HG03060 (cell line): ENCODE measurements at regions not wholly inside any gene's neighbourhood (a gene's known extent, or its start where the extent isn't known, plus 50 kb on each side); places are given as distances from the start of the nearest gene placed in this dataset.

Experiments
- ATAC-seq: cut with Tn5 transposase; IDR thresholded peaks from one replicate; pipeline ENCODE4 v1.9.1; 2021; ENCODE audit warnings: low read depth, moderate number of reproducible peaks; ENCODE audit not compliant: unreplicated experiment

DNA sequence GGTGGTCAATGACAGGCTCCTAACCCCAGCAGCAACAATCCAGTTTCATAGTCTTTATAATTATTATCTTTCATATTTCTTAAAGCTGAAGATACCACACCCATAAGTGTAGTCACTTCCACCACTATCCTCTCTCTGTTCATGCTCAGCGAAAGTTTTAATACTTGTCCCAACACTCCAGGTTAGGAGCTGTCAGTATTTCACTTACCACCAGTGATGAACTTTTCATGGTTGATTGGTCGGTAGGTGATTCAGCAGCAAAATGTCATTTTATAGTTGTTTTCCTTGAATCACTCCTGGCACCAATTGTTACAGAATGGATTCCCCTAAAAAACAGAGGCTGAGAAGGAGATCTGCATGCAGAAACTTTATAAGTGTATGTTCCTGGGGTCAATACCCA, 324.9 kb downstream of the CCDC85A start:
- no peak for ATAC-seq

DNA sequence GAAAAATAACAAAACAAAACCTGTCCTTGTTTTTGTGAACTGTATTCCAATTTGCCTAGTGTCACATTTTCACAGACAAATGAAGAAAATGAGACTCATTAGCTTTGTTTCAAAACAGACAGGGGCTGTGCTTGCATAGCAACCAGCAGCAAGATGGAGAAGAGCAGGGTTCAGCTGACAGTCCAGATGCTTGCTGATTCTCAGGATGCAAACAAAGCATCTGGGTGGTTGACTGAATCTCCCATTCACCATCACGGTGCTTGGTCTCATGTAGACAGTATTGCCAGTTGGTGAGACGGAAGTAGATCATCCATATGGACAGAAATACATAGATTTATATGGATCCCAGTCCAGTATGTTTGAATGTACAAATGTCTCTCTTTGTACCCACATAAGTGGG, 326.8 kb downstream of the CCDC85A start:
- ATAC-seq: no peak

DNA sequence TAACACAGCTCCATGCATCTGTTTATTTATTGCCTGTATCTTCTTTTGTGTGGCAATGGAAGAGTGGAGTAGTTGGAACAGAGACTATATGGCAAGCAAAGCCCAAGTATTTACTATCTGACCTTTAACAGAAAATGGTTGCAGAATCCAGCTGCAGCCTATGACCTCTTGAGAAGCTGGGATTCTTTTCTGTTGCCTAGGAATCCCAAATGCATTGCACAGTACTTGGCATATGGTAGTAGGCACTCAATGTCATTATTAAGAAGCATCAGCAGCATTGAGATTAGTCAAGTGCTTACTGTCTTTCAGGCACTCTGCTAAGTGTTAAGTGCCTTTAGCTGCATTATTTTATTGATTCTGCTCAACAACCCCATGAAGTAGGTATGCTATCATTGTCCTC, 331.6 kb downstream of the CCDC85A start:
- ATAC-seq: no peak

DNA sequence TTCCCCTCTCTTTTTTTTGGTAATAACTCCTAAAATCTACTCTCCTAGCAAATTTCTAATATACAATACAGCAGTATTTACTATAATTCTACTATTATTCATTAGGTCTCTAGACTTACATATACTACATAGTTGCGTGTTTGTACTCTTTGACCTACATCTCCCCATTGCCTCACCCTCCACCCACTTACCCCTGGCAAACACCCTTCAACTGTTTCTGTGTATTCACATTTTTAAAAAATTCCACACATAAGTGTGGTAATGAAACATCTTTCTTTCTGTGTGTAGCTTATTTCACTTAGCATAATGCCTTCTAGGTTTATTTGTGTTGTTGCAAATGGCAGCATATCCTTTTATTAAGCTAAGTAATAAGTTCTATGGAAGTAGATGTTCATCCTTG, 336.0 kb downstream of the CCDC85A start:
- no peak for ATAC-seq

DNA sequence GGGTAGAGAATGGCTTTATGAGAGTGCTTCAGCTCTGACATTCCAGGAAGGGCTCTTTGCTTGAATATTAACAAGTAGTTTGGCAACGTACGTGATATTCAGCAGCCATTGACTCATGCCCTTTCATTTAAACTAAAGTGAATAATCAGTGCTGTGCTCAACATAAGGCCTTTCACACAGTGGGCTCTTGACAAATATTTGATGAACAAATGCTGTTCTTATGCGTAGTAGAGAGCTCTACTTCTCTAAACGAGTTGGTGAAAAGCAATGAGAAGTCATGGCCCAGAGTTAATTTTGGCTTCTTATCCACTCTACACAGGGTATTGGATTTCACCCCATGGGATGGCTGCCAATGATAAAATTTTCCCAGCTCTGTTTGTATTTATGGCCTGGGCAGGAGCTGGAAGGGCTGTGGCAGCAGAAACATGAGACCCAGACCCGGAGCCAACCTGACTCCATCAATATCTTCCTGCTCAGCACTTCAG, 338.9 kb downstream of the CCDC85A start:
- no peak for ATAC-seq

DNA sequence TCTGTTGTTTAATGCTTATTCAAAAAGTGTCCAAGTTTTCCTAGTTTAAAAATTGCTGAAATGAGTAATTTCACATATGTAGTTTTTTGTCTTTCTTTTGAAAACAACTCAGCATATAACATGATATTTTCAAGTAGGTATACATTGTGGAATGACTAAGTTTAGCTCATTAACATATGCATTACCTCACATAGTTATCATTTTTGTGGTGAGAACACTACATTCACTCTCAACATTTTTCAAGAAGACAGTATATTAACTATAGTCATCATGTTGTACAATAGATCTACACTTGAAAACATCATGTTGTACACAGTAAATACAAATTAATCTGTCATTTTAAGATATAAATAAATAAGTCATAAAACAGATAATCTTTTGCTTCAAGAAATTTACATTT, 340.0 kb downstream of the CCDC85A start:
- ATAC-seq: no peak

DNA sequence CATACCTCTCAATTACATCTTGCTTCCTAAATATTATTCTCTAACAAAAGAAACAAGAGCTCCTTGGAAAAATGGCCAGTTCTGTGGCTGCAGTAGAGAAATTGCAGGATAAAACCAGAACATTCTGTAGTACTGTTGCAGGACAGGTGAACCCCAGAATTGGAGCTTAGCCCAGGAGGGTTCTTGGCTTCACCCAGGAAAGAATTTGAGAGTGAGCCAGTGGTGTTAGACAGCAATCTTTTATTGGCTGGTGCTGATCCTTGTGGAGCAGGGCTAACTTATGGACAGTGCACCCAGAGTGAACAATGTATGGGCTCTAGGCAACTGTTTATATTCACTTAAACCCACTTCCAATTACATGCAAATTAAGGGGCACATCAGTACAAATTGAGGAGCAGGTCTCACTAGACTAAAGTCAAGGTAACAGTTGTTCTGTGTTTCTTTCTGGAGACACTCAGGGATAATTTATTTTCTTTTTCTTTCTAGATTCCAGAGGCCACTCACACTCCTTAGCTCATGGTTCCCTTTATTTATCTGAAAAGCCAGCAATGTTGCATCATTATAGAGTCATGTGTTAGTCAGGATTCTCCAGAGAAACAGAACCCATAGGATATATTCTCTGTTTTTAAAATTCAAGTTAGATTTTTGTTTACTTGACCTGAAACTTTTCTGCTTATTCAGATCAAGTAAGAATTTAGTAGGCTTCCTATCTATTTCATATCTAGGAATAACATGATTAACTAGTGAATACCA, 348.1 kb downstream of the CCDC85A start:
- ATAC-seq: no peak

DNA sequence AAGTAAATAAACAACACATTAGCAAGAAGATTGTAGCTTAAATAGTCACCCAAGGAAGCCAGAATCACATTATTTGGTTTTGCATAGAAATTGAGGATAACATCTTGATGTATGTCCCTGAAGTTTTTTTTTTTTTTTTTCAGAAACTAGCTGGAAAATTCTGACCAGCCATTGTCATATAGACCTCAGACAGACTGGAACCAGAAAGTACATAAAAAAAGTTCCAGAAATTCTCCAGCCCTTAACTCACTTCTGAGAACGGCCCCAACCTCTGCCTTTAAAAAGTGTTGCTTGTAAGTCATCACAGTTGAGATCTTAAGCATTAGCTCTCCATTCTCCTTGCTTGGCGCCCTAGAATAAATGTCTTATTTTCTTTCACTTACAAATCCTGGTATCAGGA, 350.5 kb downstream of the CCDC85A start:
- no peak for ATAC-seq

DNA sequence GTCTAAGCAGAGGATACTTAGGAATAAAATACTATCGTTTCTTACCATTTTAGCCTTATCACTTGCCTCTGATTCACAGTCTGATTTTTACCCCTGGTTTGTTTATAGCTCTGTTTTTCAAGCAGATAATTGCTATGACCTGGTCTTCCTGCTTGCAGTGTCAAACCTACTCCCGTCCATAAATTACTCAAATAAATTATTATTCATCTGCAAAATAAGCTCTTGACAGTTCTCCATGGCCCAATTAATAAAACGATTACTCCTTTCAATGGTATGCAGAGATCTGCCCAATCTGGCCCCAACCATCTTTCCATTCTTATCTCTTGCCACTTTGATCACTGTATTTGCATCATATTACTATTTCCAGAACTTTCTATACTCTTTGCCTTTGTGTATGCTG, 354.0 kb downstream of the CCDC85A start:
- ATAC-seq: no peak

DNA sequence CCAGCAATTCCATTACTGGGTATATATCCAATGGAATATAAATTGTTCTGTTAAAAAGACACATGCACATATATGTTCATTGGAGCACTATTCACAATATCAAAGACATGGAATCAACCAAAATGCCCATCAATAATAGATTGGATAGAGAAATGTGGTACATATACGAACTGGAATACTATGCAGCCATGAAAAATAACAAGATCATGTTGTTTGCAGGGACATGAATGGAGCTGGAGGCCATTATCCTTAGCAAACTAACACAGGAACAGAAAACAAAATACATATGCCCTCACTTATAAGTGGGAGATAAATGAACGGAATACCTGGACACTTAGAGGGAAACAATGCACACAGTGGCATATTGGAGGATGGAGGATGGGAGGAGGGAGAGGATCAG, 355.8 kb downstream of the CCDC85A start:
- no peak for ATAC-seq

DNA sequence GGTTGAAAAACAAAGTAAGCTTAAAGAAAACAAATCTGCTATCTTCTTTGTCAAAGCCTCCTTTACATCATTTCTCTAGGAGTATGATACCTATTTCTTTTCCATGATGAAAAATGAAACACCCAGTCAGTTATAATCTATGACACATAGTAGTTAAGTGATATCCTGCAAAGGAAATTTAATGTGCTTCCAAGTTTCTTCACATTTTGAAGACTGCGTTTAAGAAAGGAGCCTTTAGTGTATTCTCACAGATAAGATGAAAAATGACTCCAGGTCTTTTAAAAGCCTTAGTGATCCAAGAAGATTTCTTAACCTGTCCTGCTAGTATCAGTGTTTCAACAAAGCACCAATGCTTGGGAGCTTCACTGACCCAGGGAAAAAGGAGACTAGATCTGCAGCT, 356.7 kb downstream of the CCDC85A start:
- ATAC-seq: no peak

DNA sequence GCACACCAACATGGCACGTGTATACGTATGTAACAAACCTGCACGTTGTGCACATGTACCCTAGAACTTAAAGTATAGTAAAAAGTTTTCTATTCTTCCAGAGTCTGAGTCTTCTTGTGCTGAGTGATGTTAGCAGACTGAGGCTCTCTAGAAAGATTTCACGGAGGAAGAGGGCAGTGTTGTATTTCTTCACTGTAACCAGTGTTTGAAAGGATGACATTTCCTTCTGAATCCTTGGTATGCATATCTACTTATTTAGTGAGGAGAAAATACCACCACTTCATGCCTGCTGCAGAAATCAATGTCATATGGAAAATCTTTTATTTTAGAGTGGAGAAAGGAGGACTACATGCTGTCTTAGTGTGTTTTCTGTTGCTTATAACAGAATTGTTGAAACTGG, 357.1 kb downstream of the CCDC85A start:
- no peak for ATAC-seq

DNA sequence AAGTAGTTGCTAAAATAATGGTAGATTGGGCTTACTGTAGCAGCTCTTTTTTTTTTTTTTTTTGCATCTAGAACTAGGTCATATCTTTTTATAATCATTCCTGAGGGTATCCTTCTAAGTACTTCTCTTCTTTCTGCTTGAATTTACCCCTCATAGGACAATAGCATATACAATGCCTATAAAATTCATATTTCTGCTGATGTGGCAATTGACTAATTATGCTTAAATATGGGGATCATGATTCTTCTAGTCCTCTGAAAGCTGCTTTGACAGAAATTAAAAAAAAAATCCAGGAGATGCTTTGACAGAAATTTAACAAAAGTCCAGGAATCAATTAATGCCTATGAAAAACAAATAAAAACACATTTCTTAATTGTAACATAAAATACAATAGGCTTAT, 358.4 kb downstream of the CCDC85A start:
- no peak for ATAC-seq

DNA sequence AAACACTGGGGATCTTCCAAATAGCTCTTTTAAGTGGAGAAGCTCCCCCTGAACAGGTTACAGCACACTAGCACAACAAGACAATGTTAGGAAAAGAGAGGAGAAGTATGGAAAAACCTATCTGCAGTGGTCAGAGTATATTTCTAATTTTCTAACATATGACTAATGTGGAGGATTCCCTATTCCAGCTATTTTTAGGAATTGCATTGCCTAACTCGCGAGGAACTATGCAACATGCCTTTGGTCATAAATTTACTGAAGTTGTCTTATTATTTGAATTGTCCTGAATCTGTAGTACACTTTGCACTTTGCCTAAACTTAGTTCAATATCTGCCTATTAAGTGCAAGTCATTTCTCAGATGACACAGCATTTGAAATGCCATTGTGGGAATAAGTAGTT, 381.4 kb downstream of the CCDC85A start:
- ATAC-seq: no peak

DNA sequence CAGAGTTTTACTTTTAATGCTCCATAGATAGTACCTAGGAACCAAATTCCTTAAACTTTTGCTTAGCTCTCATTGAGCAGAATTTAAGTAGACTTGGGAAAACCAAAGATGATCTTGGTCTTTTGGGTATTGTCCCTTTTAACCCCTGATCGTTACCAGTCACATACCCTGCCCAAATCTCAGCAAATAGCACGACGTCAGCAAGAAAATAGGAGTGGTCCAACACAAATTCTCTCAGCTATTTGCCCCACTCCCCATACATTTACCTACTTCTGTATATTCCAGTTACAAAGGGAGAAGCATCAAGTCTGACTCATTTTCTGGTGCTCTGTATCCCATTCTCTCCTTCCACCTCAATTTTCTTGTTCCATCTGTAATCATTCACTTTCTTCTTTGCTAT, 387.3 kb downstream of the CCDC85A start:
- ATAC-seq: no peak

DNA sequence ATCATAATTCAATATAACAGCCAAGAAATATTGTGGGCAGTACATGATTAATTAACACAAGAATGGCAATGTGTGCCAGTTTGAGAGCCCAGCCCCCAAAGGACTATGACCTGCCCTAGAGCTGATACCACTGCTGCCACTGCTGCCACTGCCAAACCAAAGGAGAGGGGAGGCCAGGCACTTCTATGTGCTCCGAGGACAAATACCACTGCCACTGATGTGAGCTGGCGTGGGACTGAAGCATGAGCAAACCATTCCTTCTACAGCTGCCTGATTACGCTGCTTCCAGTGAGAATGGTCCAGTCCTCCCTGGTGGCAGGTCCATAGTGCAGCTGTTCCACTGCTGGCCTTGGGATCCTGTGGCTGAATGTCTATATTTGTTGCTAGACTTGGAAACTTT, 392.2 kb downstream of the CCDC85A start:
- no peak for ATAC-seq

DNA sequence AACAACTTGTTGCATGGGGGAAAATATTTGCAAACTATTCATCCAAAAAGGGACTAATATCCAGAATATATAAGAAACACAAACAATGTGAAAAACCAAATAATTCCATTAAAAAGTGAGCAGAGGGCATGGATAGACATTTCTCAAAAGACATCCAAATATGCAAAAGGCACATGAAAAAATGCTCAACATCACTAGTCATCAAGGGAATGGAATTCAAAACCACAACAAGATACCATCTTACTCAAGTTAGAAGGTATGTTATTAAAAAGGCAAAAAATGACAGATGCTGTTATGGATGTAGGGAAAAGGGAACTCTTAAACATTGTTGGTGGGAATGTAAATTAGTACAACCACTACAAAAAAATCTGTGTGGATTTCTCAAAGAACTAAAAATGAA, 396.5 kb downstream of the CCDC85A start:
- no peak for ATAC-seq

DNA sequence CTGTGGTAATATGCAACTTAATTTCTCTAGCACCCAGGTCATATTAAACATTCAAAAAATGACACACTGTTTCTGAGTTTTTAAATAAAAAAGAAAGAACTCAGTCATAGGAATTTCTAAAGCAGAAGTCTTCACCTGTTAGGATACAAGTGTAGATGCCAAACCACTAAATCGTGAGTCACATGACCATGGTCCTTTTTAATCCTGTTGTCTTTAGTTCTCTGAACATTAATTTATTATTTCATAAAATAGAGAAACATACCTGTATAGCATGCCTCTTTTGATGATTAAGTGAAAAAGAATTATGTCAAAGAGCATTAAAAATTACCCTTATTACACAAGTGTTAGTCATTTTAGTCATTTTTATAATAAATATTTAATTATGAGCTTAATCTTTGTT, 398.8 kb downstream of the CCDC85A start:
- ATAC-seq: no peak

DNA sequence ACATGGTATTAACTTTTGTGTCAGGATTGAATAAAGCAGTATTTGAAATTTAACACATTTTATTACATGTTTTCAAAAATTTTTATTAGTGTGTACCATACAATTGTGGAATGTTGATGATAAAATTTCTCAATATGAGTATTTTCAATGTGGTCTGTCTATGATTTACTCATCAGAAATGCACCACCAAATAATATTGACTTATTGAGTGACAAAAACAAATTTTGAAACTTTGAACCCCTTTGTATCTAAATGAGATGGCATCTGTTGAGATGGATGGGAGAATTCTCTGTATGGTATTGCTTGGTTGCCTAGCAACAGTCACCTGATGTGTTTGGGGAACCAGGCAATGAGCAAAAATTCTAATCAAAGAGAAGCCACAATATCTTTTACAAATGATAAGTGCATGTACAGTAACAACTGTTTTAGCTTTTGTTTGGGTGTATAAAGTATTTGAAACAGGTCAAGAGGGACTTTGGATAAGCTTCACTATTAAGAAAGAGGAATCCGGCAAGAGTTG, 400.1 kb downstream of the CCDC85A start:
- ATAC-seq: no peak

DNA sequence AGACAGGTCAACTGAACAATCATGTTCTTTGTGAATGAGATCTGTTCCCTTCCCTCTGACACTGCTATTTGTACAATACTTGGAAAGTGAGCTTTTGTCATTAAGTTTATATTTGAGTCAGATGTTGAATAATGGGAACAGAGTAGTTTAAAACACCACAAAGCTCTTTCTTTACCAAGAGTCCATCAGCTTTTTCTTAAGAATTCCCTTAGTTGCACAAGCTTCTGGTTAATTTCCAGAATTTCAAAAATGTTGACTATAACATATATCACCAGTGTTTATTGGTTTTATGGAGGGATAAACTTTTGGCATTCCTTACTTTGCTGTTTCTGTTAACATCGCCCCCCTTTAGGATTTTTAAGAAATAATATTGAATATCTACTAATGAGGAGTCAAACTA, 403.7 kb downstream of the CCDC85A start:
- ATAC-seq: no peak

DNA sequence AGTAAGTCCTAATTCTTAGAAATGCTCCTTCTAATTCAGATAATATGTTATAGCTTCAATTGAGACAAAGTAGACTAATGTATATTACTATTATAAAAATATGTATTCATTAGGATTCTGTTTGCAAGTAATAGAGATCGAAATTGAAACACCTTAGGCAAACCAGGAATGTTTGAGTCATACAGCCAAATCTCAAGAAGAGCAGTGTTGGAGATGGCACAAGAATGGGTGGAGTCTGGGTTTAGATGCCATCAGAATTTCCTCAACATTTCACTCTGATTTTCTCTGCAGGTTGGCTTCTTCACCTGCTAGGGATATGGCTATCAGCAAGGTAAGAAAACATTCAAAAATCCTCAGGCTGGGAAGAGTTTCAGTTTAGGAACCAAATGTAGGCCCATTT, 405.4 kb downstream of the CCDC85A start:
- ATAC-seq: no peak

DNA sequence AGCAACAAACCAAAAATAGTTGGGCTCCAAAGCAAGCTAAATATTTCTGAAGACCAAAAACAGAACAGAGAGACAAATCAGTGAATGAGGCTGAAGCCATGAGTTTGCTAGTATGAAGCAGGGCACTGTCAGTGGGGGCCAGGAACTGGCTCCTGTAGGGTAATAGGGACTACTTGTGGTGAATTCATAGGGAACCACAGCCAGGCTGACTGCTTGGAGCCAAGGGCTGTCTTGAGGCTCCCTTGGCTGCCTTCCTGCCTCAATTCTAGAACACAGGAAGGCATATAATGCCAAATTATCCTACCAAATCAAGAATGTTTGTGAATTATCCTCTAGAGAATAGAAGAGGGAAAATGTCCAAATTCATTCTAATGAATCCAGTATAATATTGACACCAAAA, 406.0 kb downstream of the CCDC85A start:
- ATAC-seq: no peak

DNA sequence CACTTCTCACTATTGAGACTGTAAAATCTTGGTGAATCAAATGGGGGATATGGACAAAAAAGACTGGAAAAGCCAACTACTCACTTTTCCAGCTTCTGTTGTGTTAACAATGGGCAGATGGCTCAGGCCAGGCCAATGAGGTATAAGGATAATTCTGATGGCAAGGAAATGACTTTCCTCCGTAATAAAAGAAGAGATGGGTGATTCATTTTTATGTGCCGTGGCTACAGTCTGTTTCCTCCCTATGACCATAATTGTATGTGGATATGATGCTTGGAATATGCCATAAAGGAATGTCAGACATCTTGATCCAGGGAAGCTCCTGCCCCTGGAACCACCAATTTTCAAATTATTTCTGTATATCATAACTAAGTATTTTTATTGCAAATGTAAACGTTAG, 406.8 kb downstream of the CCDC85A start:
- no peak for ATAC-seq
